Esophagus squamous epithelium (tissue), 5 donors: ENCODE measurements at regions not wholly inside any gene's neighbourhood (a gene's known extent, or its start where the extent isn't known, plus 50 kb on each side); places are given as distances from the start of the nearest gene placed in this dataset.

Experiments used
- DNase-seq: peaks from one replicate; lab custom pipeline; 2025; lab: John Stamatoyannopoulos, UW
- H3K27ac ChIP-seq, 4 donors: fragments of 200-600 bp; sonication (generic); one replicate each; pipeline ENCODE4 v1.5.1; 2016 to 2019; ENCODE audit warnings: mild to moderate bottlenecking in 1 of 4
- H3K27me3 ChIP-seq, 4 donors: fragments of 200-600 bp; sonication (generic); 1 replicate in 3 of 4; 2 replicates in 1 of 4; pipeline versions ENCODE4 v1.5.1 to v1.6.0; 2017 to 2021; ENCODE audit warnings: antibody characterized with exemption in 1 of 4
- H3K36me3 ChIP-seq, 3 donors: fragments of 200-600 bp; sonication (generic); one replicate each; pipeline ENCODE4 v1.5.1; 2016 to 2019
- H3K4me1 ChIP-seq, 3 donors: fragments of 200-600 bp; sonication (generic); one replicate each; pipeline ENCODE4 v1.5.1; 2017 to 2019
- H3K4me3 ChIP-seq, 4 donors: fragments of 200-600 bp; sonication (generic); 1 replicate in 3 of 4; 2 replicates in 1 of 4; pipeline ENCODE4 v1.5.1; 2016 to 2019; ENCODE audit warnings: mild to moderate bottlenecking in 2 of 4, moderate library complexity in 1 of 4
- H3K9me3 ChIP-seq, 3 donors: fragments of 200-600 bp; sonication (generic); one replicate each; pipeline ENCODE4 v1.5.1; 2016 to 2019
- CTCF ChIP-seq, 6 experiments: fragments of 450-650 bp in 4 of 6; fragments of 200-600 bp in 2 of 6; sonication (generic) in 2 of 6; IDR thresholded peaks; one replicate each; pipeline ENCODE4 v1.5.1; 2016 to 2019; ENCODE audit warnings: antibody characterized with exemption in 6 of 6, mild to moderate bottlenecking in 4 of 6, moderate library complexity in 4 of 6
- POLR2A ChIP-seq, 4 donors: fragments of 450-650 bp; IDR thresholded peaks; one replicate each; pipeline ENCODE4 v1.6.1; 2017; ENCODE audit warnings: antibody characterized with exemption in 4 of 4, mild to moderate bottlenecking in 4 of 4, moderate library complexity in 3 of 4
- WGBS, 2 donors: methylation state at CpG; one replicate each; pipeline ENCODE4 v1.1.5; 2018; 5-methylcytosine and 5-hydroxymethylcytosine counted together
- intact Hi-C: fragments of 100-400 bp; cut with DNase I; formaldehyde crosslinking; loops from one replicate; pipeline ENCODE4 v1.15.0; 2022
- donor health status: DM: yes; HTN: yes; CAD: no.

GRCh38 chr2:234739061-234739460 is 212.8 kb upstream of the SH3BP4 start:
- Histone ChIP-seq H3K4me1 (no peaks in the 10 kb centered on the region), H3K27ac (no peak overlapping the region), H3K36me3 (no peaks in the 10 kb centered on the region), H3K4me3 (no peak overlapping the region), H3K27me3 (no peaks in the 10 kb centered on the region), H3K9me3 (peaks cover 0 to 8% (median 6%) of the 10 kb centered on the region in 3 donors)
- TF ChIP-seq POLR2A (IDR thresholded peaks at IDR 0.05) (no peak), CTCF (IDR thresholded peaks at IDR 0.05) (no peak)
- no peak for DNase-seq
- intact Hi-C loops: no loop called here

- H3K4me1 ChIP-seq: no peaks in the 10 kb centered on the region
- peaks cover 0 to 3% (median 0%) of the 10 kb centered on the region in 4 donors for H3K27me3 ChIP-seq
- DNase-seq: no peak
- WGBS, 2 donors: 86 to 93% methylated on average over 2 of the region's 2 CpGs
- no peak overlapping the region for H3K4me3 ChIP-seq
- H3K9me3 ChIP-seq: peaks cover 0 to 8% (median 6%) of the 10 kb centered on the region in 3 donors
- no peak for TF ChIP-seq POLR2A (IDR thresholded peaks at IDR 0.05)
- TF ChIP-seq CTCF (IDR thresholded peaks at IDR 0.05): no peak
- H3K36me3 ChIP-seq: no peaks in the 10 kb centered on the region
- H3K27ac ChIP-seq: no peak overlapping the region
- intact Hi-C loops: no loop called here
These were observed 216.0 kb upstream of the SH3BP4 start for GRCh38 chr2:234735829-234736228.

- intact Hi-C loops: no loop called here
- Histone ChIP-seq H3K27ac (no peak overlapping the region), H3K36me3 (no peaks in the 10 kb centered on the region), H3K27me3 (peaks cover 0 to 3% (median 0%) of the 10 kb centered on the region in 4 donors), H3K4me3 (no peak overlapping the region), H3K9me3 (peaks cover 0 to 8% (median 6%) of the 10 kb centered on the region in 3 donors), H3K4me1 (no peaks in the 10 kb centered on the region)
- TF ChIP-seq CTCF (IDR thresholded peaks at IDR 0.05) (no peak), POLR2A (IDR thresholded peaks at IDR 0.05) (no peak)
- 54 to 68% methylated on average over 6 of the region's 6 CpGs for WGBS, 2 donors
- DNase-seq: no peak
These were observed 217.8 kb upstream of the SH3BP4 start for GRCh38 chr2:234733795-234734600.

GRCh38 chr2:234733093-234733489 is 218.7 kb upstream of the SH3BP4 start:
- TF ChIP-seq POLR2A (IDR thresholded peaks at IDR 0.05) (no peak), CTCF (IDR thresholded peaks at IDR 0.05) (no peak)
- H3K27me3 ChIP-seq: peaks cover 0 to 3% (median 0%) of the 10 kb centered on the region in 4 donors
- no peaks in the 10 kb centered on the region for H3K4me1 ChIP-seq
- no peak for DNase-seq
- H3K9me3 ChIP-seq: peaks cover 0 to 8% (median 6%) of the 10 kb centered on the region in 3 donors
- intact Hi-C loops: no loop called here
- 83 to 87% methylated on average over 4 to 6 of the region's 6 CpGs for WGBS, 2 donors
- H3K27ac ChIP-seq: no peak overlapping the region
- no peaks in the 10 kb centered on the region for H3K36me3 ChIP-seq
- H3K4me3 ChIP-seq: no peak overlapping the region

GRCh38 chr2:234732404-234733092 is 219.3 kb upstream of the SH3BP4 start:
- 80 to 90% methylated on average over 2 of the region's 3 CpGs for WGBS, 2 donors
- Histone ChIP-seq H3K4me1 (no peaks in the 10 kb centered on the region), H3K9me3 (peaks cover 0 to 8% (median 6%) of the 10 kb centered on the region in 3 donors), H3K27ac (no peak overlapping the region), H3K27me3 (peaks cover 0 to 3% (median 0%) of the 10 kb centered on the region in 4 donors), H3K36me3 (no peaks in the 10 kb centered on the region), H3K4me3 (no peak overlapping the region)
- DNase-seq: no peak
- intact Hi-C loops: no loop called here
- TF ChIP-seq POLR2A (IDR thresholded peaks at IDR 0.05): no peak
- TF ChIP-seq CTCF (IDR thresholded peaks at IDR 0.05): no peak
